Liver (tissue), 8 donors: ENCODE measurements at regions not wholly inside any gene's neighbourhood (a gene's known extent, or its start where the extent isn't known, plus 50 kb on each side); places are given as distances from the start of the nearest gene placed in this dataset.
"Not testable (repeated sequence)": the region's sequence is repeated elsewhere in the genome, so short reads cannot be mapped to it uniquely, and the experiment has no call there.

Source experiments
- DNase-seq: peaks from one replicate; pipeline ENCODE4 v3.0.0-alpha.2; 2017; ENCODE audit warnings: low spot score
- H3K27ac ChIP-seq, 2 donors: one replicate each; pipeline ENCODE4 v1.7.0; 2013; ENCODE audit warnings: inconsistent platforms in 2 of 2, low read length in 2 of 2, control low read depth in 1 of 2, low read depth in 1 of 2, mild to moderate bottlenecking in 1 of 2
- H3K27me3 ChIP-seq, 4 donors: one replicate each; pipeline versions ENCODE4 v1.6.1 to v1.7.0; 2013; ENCODE audit warnings: low read length in 3 of 4, inconsistent platforms in 1 of 4, mild to moderate bottlenecking in 1 of 4, moderate library complexity in 1 of 4; ENCODE audit not compliant: control insufficient read depth in 4 of 4, insufficient read depth in 4 of 4
- H3K36me3 ChIP-seq, 4 donors: one replicate each; pipeline versions ENCODE4 v1.6.1 to v1.7.0; 2013; ENCODE audit warnings: low read length in 3 of 4, mild to moderate bottlenecking in 3 of 4, low read depth in 1 of 4, moderate library complexity in 1 of 4; ENCODE audit not compliant: control insufficient read depth in 4 of 4, insufficient read depth in 3 of 4
- H3K4me1 ChIP-seq, 4 donors: one replicate each; pipeline versions ENCODE4 v1.6.1 to v1.7.0; 2013; ENCODE audit warnings: low read length in 3 of 4, mild to moderate bottlenecking in 3 of 4, moderate library complexity in 1 of 4; ENCODE audit not compliant: control insufficient read depth in 4 of 4, insufficient read depth in 4 of 4
- H3K4me3 ChIP-seq, 3 donors: one replicate each; pipeline versions ENCODE4 v1.6.1 to v1.7.0; 2013; ENCODE audit warnings: low read length in 3 of 3, control low read depth in 1 of 3, low read depth in 1 of 3, mild to moderate bottlenecking in 1 of 3
- H3K9ac ChIP-seq, 2 donors: one replicate each; pipeline ENCODE4 v1.7.0; 2013; ENCODE audit warnings: low read length in 2 of 2, mild to moderate bottlenecking in 2 of 2, moderate library complexity in 2 of 2, control low read depth in 1 of 2, low read depth in 1 of 2
- H3K9me3 ChIP-seq, 4 donors: one replicate each; pipeline versions ENCODE4 v1.6.1 to v1.7.0; 2013; ENCODE audit warnings: low read length in 3 of 4; ENCODE audit not compliant: control insufficient read depth in 4 of 4
- ATF3 ChIP-seq: IDR thresholded peaks from 2 replicates; pipeline ENCODE4 v1.6.1; 2016; ENCODE audit warnings: antibody characterized with exemption
- CTCF ChIP-seq: fragments of 150-350 bp; IDR thresholded peaks from 2 replicates; pipeline ENCODE4 v1.5.1; 2017; ENCODE audit warnings: improper control_type of control experiment, low read depth, low read length; ENCODE audit not compliant: missing input control
- EGR1 ChIP-seq, 2 donors: IDR thresholded peaks; 2 replicates each; pipeline ENCODE4 v1.6.1; 2016 to 2018; ENCODE audit warnings: antibody characterized with exemption in 2 of 2, low read depth in 2 of 2
- FOXA1 ChIP-seq: IDR thresholded peaks from 2 replicates; pipeline ENCODE4 v1.6.1; 2016; ENCODE audit warnings: antibody characterized with exemption
- GABPA ChIP-seq, 2 donors: IDR thresholded peaks in 1 of 2; conservative IDR thresholded peaks in 1 of 2; 2 replicates each; pipeline ENCODE4 v1.6.1; 2016; ENCODE audit warnings: antibody characterized with exemption in 2 of 2, mild to moderate bottlenecking in 1 of 2, moderate library complexity in 1 of 2
- HNF4A ChIP-seq, 2 donors: conservative IDR thresholded peaks; 2 replicates each; pipeline ENCODE4 v1.6.1; 2016; ENCODE audit warnings: antibody characterized with exemption in 2 of 2, mild to moderate bottlenecking in 2 of 2
- HNF4G ChIP-seq: IDR thresholded peaks from 2 replicates; pipeline ENCODE4 v1.6.1; 2016; ENCODE audit warnings: antibody characterized with exemption
- JUND ChIP-seq, 2 donors: IDR thresholded peaks; 2 replicates each; pipeline ENCODE4 v1.6.1; 2016; ENCODE audit warnings: antibody characterized with exemption in 2 of 2
- MAX ChIP-seq: IDR thresholded peaks from 2 replicates; pipeline ENCODE4 v1.6.1; 2016; ENCODE audit warnings: antibody characterized with exemption
- NR2F2 ChIP-seq: IDR thresholded peaks from 2 replicates; pipeline ENCODE4 v1.6.1; 2016; ENCODE audit warnings: antibody characterized with exemption
- RAD21 ChIP-seq, 2 donors: IDR thresholded peaks; 2 replicates each; pipeline ENCODE4 v1.6.1; 2016; ENCODE audit warnings: antibody characterized with exemption in 2 of 2, mild to moderate bottlenecking in 2 of 2
- RXRA ChIP-seq, 2 donors: IDR thresholded peaks; 2 replicates each; pipeline ENCODE4 v1.6.1; 2017 to 2018; ENCODE audit warnings: antibody characterized with exemption in 2 of 2, mild to moderate bottlenecking in 1 of 2
- TAF1 ChIP-seq: conservative IDR thresholded peaks from 2 replicates; pipeline ENCODE4 v1.6.1; 2016; ENCODE audit warnings: antibody characterized with exemption, mild to moderate bottlenecking
- YY1 ChIP-seq: IDR thresholded peaks from 2 replicates; pipeline ENCODE4 v1.6.1; 2016; ENCODE audit warnings: antibody characterized with exemption, mild to moderate bottlenecking
- ZBTB33 ChIP-seq: IDR thresholded peaks from 2 replicates; pipeline ENCODE4 v1.6.1; 2016; ENCODE audit warnings: antibody characterized with exemption
- WGBS: extraction: QIAGEN DNeasy Blood & Tissue Kit; methylation state at CpG from one replicate; pipeline ENCODE4 v1.1.7; 2013; 5-methylcytosine and 5-hydroxymethylcytosine counted together
- TF ChIP-seq, protein P1 (sequence below): IDR thresholded peaks from 2 replicates; pipeline ENCODE4 v1.6.1; 2016; ENCODE audit warnings: antibody characterized with exemption, mild to moderate bottlenecking
- donor health status: healthy.
- donor health status: healthy.
- donor health status: healthy.
- donor health status: healthy.
- donor health status: healthy.

DNA sequence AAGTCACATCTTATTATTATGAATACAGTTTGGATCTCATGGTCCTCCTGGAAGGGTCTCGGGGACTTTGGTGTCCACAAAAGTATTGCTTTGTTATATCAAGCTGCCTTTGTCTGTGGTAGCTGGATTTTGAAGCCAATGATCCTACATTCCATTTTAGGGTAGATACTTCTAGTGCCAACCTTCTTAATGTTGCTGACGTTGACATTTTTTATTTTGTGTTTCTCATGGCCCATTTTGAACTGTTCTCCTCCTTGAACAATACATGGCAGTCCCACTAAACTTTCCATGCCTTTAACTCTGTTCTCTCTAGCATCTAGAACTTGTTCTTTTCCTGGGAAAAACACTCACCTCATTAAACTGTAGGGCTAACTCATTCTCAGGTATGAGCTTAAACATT is 425.8 kb downstream of the KCTD16 start:
- WGBS: 64% methylated on average over 2 of the region's 2 CpGs
- H3K4me1 ChIP-seq: no peaks in the 10 kb centered on the region
- H3K27me3 ChIP-seq: peaks cover 0 to 9% (median under 1%) of the 10 kb centered on the region in 4 donors
- no peaks in the 10 kb centered on the region for H3K36me3 ChIP-seq
- H3K4me3 ChIP-seq: no peak overlapping the region
- TF ChIP-seq JUND (IDR thresholded peaks at IDR 0.05) (no peak), RXRA (IDR thresholded peaks at IDR 0.05) (no peak), TAF1 (no peak), EGR1 (IDR thresholded peaks at IDR 0.05; ENCODE audit: low read depth in 2 of 2) (no peak), FOXA1 (no peak), RAD21 (IDR thresholded peaks at IDR 0.05) (no peak), CTCF (no peak), ATF3 (no peak), MAX (no peak), GABPA (IDR thresholded peaks at IDR 0.05 in 1 of 2, conservative IDR thresholded peaks at IDR 0.05 in 1 of 2) (no peak), ZBTB33 (no peak), YY1 (no peak), HNF4G (no peak)
- TF ChIP-seq, protein P1, sequence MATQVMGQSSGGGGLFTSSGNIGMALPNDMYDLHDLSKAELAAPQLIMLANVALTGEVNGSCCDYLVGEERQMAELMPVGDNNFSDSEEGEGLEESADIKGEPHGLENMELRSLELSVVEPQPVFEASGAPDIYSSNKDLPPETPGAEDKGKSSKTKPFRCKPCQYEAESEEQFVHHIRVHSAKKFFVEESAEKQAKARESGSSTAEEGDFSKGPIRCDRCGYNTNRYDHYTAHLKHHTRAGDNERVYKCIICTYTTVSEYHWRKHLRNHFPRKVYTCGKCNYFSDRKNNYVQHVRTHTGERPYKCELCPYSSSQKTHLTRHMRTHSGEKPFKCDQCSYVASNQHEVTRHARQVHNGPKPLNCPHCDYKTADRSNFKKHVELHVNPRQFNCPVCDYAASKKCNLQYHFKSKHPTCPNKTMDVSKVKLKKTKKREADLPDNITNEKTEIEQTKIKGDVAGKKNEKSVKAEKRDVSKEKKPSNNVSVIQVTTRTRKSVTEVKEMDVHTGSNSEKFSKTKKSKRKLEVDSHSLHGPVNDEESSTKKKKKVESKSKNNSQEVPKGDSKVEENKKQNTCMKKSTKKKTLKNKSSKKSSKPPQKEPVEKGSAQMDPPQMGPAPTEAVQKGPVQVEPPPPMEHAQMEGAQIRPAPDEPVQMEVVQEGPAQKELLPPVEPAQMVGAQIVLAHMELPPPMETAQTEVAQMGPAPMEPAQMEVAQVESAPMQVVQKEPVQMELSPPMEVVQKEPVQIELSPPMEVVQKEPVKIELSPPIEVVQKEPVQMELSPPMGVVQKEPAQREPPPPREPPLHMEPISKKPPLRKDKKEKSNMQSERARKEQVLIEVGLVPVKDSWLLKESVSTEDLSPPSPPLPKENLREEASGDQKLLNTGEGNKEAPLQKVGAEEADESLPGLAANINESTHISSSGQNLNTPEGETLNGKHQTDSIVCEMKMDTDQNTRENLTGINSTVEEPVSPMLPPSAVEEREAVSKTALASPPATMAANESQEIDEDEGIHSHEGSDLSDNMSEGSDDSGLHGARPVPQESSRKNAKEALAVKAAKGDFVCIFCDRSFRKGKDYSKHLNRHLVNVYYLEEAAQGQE: no peak
- H3K9me3 ChIP-seq: peaks cover 0 to 2% (median 0%) of the 10 kb centered on the region in 4 donors
- H3K9ac ChIP-seq: no peak overlapping the region
- DNase-seq: no peak
- H3K27ac ChIP-seq: no peak overlapping the region

DNA sequence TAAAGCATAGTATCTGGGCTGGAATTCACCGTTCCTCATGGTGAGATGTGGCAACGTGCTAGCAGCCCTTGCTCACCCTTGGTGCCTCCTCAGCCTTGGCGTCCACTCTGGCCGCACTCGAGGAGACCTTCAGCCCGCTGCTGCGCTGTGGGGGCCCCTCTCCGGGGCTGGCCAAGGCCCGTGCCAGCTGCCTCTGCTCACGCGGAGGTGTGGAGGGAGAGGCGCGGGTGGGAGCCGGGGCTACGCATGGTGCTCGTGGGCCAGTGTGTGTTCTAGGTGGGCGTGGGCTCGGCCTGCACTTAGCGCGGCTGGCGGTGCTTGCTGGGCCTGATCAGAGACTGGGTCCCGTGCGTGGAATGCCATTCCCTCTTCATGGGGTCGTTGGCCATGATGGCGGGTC is 424.2 kb downstream of the KCTD16 start:
- Histone ChIP-seq H3K27me3 (peaks cover 0 to 9% (median under 1%) of the 10 kb centered on the region in 4 donors), H3K4me3 (no peak overlapping the region), H3K36me3 (no peaks in the 10 kb centered on the region), H3K27ac (no peak overlapping the region), H3K4me1 (no peaks in the 10 kb centered on the region), H3K9me3 (peaks cover 0 to 2% (median 0%) of the 10 kb centered on the region in 4 donors), H3K9ac (no peak overlapping the region)
- DNase-seq: no peak
- TF ChIP-seq JUND (IDR thresholded peaks at IDR 0.05): no peak
- no peak for TF ChIP-seq CTCF
- no peak for TF ChIP-seq HNF4A (conservative IDR thresholded peaks at IDR 0.05)
- TF ChIP-seq NR2F2: no peak
- no peak for TF ChIP-seq EGR1 (IDR thresholded peaks at IDR 0.05; ENCODE audit: low read depth in 2 of 2)
- no peak for TF ChIP-seq MAX
- TF ChIP-seq RAD21 (IDR thresholded peaks at IDR 0.05): no peak
- TF ChIP-seq FOXA1: no peak
- no peak for TF ChIP-seq YY1
- 94% methylated on average over 25 of the region's 25 CpGs for WGBS

- not testable (repeated sequence) for H3K27me3 ChIP-seq, H3K9me3 ChIP-seq, H3K27ac ChIP-seq, H3K4me1 ChIP-seq, DNase-seq, H3K36me3 ChIP-seq, H3K9ac ChIP-seq, H3K4me3 ChIP-seq
- 35% methylated on average over 4 of the region's 4 CpGs for WGBS
Observed at GRCh38 chr5:144594234-144594633, 423.6 kb downstream of the KCTD16 start.
